Stimulated activated CD4-positive, alpha-beta T cell treated with anti-CD3 and anti-CD28 coated beads, Interleukin-2, amount 100 ng/mL, for 48 hours (primary cell): ENCODE measurements at regions not wholly inside any gene's neighbourhood (a gene's known extent, or its start where the extent isn't known, plus 50 kb on each side); places are given as distances from the start of the nearest gene placed in this dataset.

Experiments
- DNase-seq, 2 donors: peaks; one replicate each; pipeline ENCODE4 v3.0.0-alpha.2; 2020

DNA sequence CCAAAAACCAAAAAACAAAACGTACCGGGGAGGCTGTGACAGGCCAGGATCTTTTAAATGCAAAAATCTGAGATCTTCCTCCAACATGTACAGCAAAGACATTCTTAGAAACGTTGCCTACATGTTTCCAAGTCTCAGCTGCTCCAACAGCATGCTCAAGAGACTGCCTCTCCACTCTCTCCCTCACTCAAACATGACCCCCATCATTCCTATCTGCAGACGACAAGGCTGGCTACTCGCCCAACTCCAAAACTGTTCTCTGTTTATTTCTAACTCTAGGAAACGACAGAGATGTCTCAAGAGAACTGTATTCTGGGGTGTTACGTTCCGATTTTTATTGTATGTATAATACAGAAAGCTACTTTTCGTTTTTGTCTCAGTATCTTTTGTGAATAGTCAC lies 57.5 kb upstream of the TMCC3 start:
- DNase-seq, result no peak

DNA sequence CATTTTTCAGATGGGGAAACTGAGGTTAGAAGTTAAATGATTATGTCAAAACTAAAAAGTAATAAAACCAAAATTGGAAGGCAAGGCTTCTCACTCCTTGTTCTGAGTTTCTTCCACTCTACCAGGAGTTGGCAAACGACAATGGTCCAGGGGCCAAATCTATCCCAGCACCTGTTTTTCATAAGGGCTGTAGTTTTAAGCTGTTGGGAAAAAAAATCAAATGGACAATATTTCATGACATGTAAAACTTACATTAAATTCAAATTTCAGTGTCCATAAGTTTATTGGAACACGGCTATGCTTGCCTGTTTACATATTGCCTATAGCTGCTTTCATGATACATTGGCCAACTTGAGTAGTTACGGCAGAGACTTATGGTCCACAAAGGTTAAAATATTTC lies 56.7 kb upstream of the TMCC3 start:
- DNase-seq, result no peak

DNA sequence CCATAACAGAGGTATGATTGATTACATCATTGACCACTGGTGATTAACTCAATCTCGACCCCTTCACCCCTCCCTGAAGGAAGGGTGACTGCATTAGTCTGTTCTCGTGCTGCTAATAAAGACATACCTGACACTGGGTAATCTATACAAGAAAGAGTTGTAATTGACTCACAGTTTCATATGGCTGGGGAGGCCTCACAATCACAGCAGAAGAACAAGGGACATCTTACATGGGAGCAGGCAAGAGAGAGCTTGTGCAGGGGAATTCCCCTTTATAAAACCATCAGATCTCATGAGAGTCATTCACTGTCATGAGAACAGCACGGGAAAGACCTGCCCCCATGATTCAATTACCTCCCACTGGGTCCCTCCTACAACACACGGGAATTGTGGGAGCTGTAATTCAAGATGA lies 55.9 kb upstream of the TMCC3 start:
- no peak for DNase-seq

DNA sequence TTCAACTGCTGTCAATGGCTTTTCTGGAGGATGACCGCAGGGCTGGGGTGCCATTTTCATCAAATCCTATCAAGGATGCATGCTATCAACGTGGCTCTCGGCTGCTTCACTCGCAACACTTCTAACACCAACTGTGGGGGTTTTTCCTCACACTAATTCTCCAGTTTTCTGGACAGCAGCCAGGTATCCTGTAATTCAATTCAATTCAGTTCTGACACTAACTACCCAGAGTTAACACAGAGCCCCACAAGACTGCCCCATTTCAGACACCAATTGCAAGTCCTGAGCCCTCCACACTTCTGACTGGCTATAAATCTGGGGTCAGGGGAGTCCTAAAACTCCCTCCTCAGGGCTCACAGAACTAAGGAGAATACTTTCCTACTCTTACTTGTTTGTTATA lies 55.3 kb upstream of the TMCC3 start:
- DNase-seq, result no peak

DNA sequence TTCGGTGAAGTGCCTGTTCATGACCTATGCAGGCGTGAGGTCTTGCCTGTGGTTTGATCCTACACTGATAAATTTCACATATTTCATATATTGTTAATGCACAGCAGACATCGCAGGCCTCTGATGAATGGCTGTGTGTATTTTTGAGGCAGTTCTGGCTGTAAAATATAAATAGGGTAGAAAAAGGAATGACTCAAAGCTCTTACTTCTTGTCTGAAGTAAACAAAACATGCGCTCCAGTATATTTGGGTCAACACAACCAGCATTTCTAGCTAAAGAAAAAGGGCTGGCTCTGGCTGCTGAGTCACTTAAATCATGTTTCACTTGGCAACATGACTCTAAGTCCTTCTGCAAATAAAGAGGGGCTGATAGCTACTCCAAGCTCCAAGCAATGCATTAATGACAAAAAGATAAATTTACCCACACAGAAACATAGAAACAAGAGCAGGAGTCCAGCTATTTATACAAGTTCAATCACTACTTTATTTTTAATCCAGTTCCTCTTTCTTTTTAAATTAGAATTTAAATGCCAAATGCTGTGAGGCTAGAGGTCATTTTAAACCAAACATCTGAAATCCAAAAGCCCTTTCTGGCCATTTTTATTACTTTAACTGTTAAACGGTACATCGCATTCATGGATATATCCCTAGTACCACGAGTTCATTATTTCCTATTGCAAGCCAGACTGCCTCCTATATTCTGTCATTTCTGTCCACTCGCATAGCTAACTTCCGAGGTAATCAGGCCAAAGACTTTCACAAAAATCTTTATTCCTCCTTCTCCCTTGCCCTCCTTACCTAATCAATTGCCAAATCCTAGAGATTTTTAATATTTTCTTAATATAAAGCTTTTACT lies 54.3 kb upstream of the TMCC3 start:
- no peak for DNase-seq

DNA sequence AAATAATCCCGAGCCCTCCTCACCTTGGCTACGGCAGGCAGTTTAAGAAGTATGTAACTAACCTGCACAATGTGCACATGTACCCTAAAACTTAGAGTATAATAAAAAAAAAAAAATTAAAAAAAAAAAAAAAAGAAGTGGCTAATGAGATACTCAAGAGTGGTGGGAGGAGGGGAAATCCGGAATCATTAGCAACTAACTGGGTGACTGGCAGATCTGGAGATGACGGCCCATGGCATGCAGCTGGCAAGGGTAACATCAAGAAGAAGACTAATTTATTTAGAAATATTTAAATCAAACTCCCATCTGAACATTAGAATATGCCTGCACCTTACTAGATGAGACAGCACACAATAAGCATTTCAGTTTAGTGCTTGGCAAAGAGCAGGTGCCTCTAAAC lies 52.3 kb upstream of the TMCC3 start:
- DNase-seq, result no peak

DNA sequence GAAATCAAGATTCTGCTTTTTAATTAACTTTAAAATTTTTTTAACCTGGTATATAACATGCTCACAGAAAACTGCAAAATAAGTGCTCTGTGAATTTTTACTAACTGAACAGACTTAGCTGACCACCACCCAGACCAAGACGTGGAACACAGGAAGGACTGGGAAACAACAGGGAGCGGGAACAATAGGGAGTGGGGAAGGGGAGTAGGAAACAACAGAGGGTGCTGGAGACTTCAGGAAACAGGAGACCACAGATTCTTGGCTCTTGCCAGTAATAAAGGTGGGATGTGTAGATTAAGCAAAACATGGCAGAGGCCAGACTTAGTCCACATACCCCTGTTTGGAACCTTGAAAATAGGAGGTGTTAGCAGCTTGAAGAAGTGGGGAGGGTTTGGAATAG lies 51.4 kb upstream of the TMCC3 start:
- no peak for DNase-seq

DNA sequence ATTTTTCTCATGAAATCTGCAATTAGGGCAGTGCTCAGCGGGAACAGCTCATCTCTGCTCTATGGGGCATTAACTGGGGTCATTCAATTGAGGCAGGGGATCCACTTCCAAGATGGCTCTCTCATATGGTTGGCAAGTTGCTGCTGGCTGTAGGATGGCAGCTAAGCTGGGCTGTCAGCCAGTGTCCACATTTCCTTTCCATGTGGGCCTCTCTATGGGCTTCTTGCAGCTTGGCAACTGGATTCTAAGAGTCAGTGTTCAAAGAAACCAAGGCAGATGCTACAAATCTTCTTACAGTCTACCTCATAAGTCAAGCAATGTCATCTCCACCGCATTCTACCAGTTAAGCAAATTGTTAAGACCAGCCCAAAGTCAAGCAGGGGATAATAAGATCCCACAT lies 50.3 kb upstream of the TMCC3 start:
- DNase-seq, result no peak
